NCI-H1092 treated with DMSO at 0.1 percent for 48 hours (cell line): ENCODE measurements at regions not wholly inside any gene's neighbourhood (a gene's known extent, or its start where the extent isn't known, plus 50 kb on each side); places are given as distances from the start of the nearest gene placed in this dataset.

Experiments
- DNase-seq: peaks from one replicate; lab custom pipeline; 2025; lab: John Stamatoyannopoulos, UW

GRCh38 chr18:73315381-73315780 is 447.6 kb upstream of the NETO1 start:
- no peak for DNase-seq

GRCh38 chr18:73313476-73313875 is 445.7 kb upstream of the NETO1 start:
- no peak for DNase-seq

GRCh38 chr18:73296686-73297085 is 428.9 kb upstream of the NETO1 start:
- DNase-seq, result peak; percentile 7

DNA sequence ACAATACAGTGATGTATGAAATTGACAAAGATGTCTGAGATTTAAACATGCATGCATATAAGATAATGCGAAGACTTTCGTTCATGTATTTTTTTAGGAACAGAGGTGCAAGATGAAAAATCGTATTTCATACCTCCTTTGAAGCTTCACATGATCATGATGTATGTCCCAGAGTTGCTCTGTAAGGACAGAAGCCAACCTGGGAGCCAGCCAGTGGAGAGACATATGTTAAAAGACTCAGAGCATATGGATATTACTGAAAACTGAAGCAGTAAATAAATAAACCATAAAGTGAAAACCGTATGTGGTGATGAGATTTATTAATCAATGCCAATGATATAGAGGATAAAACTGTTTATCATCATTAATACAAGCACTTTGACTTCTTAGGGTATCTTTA is 424.4 kb upstream of the NETO1 start:
- no peak for DNase-seq

- DNase-seq, result no peak
Measured at GRCh38 chr18:73288813-73289212, 421.0 kb upstream of the NETO1 start.

GRCh38 chr18:73286584-73286983 is 418.8 kb upstream of the NETO1 start:
- DNase-seq, result no peak

DNA sequence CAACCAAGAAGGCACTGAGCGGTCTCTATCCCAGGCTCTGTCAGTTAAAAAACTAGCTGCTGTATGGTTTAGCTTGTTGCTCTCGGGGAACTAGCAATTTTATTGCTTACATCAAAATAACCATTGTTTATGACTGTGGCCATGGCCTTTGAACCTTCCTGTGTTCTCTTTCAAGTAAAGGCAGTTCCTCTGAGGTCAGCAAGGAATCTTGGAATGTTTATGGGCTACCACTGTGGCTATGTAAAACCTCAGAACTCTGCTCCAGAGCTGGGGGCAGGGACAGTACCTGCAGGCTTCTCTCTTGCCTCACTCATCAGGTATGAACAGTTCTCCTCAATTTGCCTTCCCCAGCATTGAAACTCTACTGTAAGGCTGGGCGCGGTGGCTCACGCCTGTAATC is 416.0 kb upstream of the NETO1 start:
- DNase-seq, result no peak

DNA sequence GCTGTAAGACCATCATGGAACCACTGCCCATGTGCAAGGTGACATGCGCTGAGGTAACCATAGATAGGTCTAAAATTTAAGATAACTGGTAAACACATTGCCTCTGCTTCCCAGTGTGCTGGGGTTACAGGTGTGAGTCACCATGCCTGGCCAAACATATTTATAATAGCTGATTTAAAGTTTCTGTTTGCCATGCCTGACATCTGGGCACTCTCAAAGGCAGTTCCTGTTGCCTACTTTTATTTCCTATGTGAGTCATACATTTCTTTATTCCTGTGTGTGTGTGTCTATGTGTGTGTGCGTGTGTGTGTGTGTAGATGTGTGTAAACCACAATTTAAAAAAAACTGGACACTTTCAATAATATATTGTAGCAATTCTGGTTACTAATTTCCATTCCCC is 415.2 kb upstream of the NETO1 start:
- no peak for DNase-seq

GRCh38 chr18:73279498-73279897 is 411.7 kb upstream of the NETO1 start:
- DNase-seq, result no peak

- DNase-seq, result no peak
Measured at GRCh38 chr18:73274812-73275621, 407.2 kb upstream of the NETO1 start.

- DNase-seq, result peak; percentile 27
Measured at GRCh38 chr18:73270920-73271634, 403.3 kb upstream of the NETO1 start.

- DNase-seq, result no peak
Measured at GRCh38 chr18:73264562-73264921, 396.8 kb upstream of the NETO1 start.

GRCh38 chr18:73261923-73262322 is 394.1 kb upstream of the NETO1 start:
- DNase-seq, result no peak

DNA sequence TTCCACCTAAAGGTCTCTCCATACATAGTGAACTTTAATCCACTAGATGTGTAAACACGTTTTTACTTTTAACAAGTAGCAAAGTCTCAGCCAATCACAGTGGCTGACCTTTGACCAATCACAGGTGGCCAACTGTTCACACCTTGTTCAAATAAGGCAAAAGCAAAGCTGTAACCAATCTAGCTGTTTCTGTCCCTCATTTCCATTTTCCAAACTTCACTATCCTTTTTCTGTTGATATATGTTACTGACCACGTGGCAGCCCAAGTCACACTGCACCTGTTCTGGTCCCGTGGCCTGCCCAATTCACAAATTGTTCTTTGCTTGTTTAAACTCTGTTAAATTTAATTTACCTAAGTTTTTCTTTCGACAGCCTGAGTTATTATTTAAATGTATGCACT is 393.5 kb upstream of the NETO1 start:
- no peak for DNase-seq

- DNase-seq, result no peak
Measured at GRCh38 chr18:73258375-73259087, 390.7 kb upstream of the NETO1 start.

- DNase-seq, result no peak
Measured at GRCh38 chr18:73254564-73254963, 386.8 kb upstream of the NETO1 start.

DNA sequence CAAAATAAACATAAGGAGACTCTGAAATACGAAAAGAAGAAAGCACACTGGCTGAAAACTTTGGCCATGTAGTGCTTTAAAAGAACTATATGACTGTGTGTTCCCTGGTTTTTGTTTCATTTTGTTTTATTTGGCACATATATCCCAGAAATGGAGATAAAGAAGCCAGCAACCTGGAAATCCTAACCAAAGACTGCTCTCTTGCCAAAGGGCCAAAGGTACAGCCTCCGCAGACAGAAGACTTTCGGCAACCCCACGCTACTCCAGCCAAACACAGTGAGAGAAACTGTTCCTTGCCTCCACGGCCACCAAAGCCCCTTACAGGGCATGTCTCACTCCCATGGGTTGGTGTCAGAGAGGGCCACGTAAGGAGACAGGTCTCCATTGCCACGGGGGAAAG is 381.2 kb upstream of the NETO1 start:
- no peak for DNase-seq

DNA sequence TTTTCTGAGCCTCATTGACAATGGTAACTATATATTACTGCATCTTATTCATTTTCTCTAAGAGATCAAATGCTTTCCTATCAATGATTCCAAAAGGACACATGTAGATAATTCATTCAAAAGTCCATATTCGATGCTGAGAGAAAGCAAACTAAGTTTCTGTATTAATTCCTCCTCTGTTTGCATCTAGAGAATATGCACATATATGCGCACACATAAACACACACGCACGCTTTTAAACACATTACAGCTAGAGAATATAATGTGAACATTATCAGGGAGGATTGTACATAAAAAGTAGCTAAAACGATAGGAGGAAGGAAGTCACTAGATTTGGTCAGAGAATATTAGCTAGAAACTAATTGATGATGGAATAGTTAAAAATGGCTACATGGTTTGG is 379.0 kb upstream of the NETO1 start:
- no peak for DNase-seq

DNA sequence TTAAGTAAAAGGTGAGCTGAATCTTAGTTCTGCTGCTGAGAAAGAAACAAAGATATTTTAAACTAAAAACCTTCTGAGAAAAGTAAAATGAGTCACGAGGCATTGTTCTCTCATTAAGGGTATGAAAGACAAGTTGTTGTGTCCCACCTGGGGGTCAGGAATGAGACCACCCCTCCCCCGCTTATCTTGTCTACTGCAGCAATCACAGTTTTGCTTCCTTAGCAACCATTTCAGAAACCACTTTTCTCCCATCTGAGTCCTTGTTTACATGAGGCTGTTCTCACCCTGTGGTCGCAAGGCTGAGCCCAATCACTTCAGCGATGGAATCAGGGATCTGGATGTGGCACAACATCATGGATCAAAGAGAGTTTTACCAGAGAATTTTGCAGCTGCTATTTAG is 377.6 kb upstream of the NETO1 start:
- DNase-seq, result no peak

GRCh38 chr18:73244401-73244800 is 376.6 kb upstream of the NETO1 start:
- DNase-seq, result no peak

DNA sequence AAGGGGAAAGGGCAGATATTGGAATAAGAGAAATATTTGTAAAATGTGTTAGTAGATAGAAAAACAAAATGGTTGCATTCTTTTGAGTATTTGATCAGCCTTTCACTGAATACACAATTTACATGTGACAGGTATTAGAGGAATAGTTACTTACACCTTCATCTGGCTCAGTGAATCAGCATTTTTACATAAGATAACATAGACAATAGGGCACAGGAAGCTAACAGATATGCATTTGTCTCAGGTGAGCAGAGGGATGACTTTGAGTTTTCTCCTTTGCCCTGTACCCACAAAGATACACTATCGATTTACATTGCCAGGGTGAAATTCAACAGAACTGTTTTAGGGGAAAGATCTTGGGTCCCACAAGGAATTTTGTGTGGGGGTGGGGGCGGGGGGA is 373.1 kb upstream of the NETO1 start:
- DNase-seq, result no peak

- DNase-seq, result no peak
Measured at GRCh38 chr18:73235921-73236320, 368.1 kb upstream of the NETO1 start.

DNA sequence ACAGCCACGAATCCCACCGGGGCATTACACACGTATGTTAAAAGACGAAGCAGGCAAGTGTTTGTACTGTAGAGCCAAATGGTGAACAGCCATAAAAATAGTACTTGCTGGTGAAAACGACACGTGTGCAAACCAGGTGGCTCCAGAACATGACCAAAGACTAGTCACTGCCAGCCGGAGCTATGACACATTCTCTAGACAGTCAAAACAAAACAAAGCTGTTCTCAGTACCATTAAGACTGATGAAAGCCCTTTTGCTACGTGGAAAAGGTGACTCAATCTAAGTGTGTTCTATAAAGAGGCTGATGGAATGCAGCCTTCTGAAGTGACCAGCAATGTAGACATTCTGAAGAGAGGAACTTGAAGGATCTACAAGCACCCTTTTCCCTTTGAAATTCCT is 367.7 kb upstream of the NETO1 start:
- DNase-seq, result no peak
